GM23338 (cell line): ENCODE measurements at regions not wholly inside any gene's neighbourhood (a gene's known extent, or its start where the extent isn't known, plus 50 kb on each side); places are given as distances from the start of the nearest gene placed in this dataset.
"Not testable (repeated sequence)": the region's sequence is repeated elsewhere in the genome, so short reads cannot be mapped to it uniquely, and the experiment has no call there.

ENCODE experiments used
- ATAC-seq: fragments of 200-7000 bp; cut with Tn5 transposase; 3 replicates; pipeline ENCODE4 v1.9.1; 2020
- DNase-seq: peaks from one replicate; pipeline ENCODE4 v3.0.0-alpha.2; 2015; ENCODE audit warnings: low spot score
- H2AFZ ChIP-seq: fragments of 200-600 bp; sonication (generic); 2 replicates; pipeline ENCODE4 v1.8.0; 2016; ENCODE audit warnings: antibody characterized with exemption, mild to moderate bottlenecking, moderate library complexity
- H3F3A ChIP-seq: fragments of 200-600 bp; sonication (generic); replicated peaks from 2 replicates; pipeline ENCODE4 v1.8.0; 2017; ENCODE audit warnings: antibody characterized with exemption, mixed run types, low read depth
- H3K27ac ChIP-seq: fragments of 200-600 bp; sonication (generic); 2 replicates; pipeline ENCODE4 v1.6.1; 2016; ENCODE audit warnings: low read depth
- H3K27me3 ChIP-seq: fragments of 200-600 bp; sonication (generic); 2 replicates; pipeline ENCODE4 v1.8.0; 2016; ENCODE audit warnings: mild to moderate bottlenecking, mixed run types, moderate library complexity; ENCODE audit not compliant: insufficient read depth
- H3K36me3 ChIP-seq: fragments of 200-600 bp; sonication (generic); 2 replicates; pipeline ENCODE4 v1.8.0; 2016; ENCODE audit warnings: mild to moderate bottlenecking; ENCODE audit not compliant: insufficient read depth
- H3K4me1 ChIP-seq: fragments of 200-600 bp; sonication (generic); 2 replicates; pipeline ENCODE4 v1.8.0; 2016; ENCODE audit warnings: mild to moderate bottlenecking, moderate library complexity; ENCODE audit not compliant: insufficient read depth
- H3K4me2 ChIP-seq: fragments of 200-600 bp; sonication (generic); 2 replicates; pipeline ENCODE4 v1.7.1; 2017; ENCODE audit warnings: mixed run types
- H3K4me3 ChIP-seq: fragments of 200-600 bp; sonication (generic); 2 replicates; pipeline ENCODE4 v1.6.1; 2016; ENCODE audit warnings: mixed run types
- H3K79me2 ChIP-seq: fragments of 200-600 bp; sonication (generic); replicated peaks from 2 replicates; pipeline ENCODE4 v1.8.0; 2017; ENCODE audit warnings: mild to moderate bottlenecking; ENCODE audit not compliant: insufficient read depth
- H3K9me2 ChIP-seq: fragments of 200-600 bp; sonication (generic); 2 replicates; pipeline ENCODE4 v1.8.0; 2017; ENCODE audit not compliant: insufficient read depth
- H4K20me1 ChIP-seq: fragments of 200-600 bp; sonication (generic); replicated peaks from 2 replicates; pipeline ENCODE4 v1.8.0; 2017; ENCODE audit warnings: mild to moderate bottlenecking; ENCODE audit not compliant: insufficient read depth
- H3K27ac Mint-ChIP-seq: 2 replicates; pipeline ENCODE4 v1.8.0; 2020; ENCODE audit warnings: inconsistent platforms, mild to moderate bottlenecking, moderate library complexity, mixed read lengths
- H3K27me3 Mint-ChIP-seq: 3 replicates; pipeline ENCODE4 v1.8.0; 2022; ENCODE audit warnings: low read depth, mild to moderate bottlenecking, moderate library complexity, mixed read lengths, inconsistent platforms; ENCODE audit not compliant: insufficient read depth, poor library complexity
- H3K36me3 Mint-ChIP-seq: 3 replicates; pipeline ENCODE4 v1.8.0; 2021; ENCODE audit warnings: low read depth, mild to moderate bottlenecking, inconsistent platforms, moderate library complexity, mixed read lengths
- H3K4me1 Mint-ChIP-seq: 3 replicates; pipeline ENCODE4 v1.8.0; 2020; ENCODE audit warnings: mild to moderate bottlenecking, inconsistent platforms, mixed read lengths
- H3K4me3 Mint-ChIP-seq: 3 replicates; pipeline ENCODE4 v1.8.0; 2021; ENCODE audit warnings: moderate library complexity, mild to moderate bottlenecking, inconsistent platforms, mixed read lengths
- H3K9me3 Mint-ChIP-seq: 3 replicates; pipeline ENCODE4 v1.8.0; 2020; ENCODE audit warnings: moderate library complexity, mild to moderate bottlenecking, inconsistent platforms, mixed read lengths
- NANOG ChIP-seq: IDR thresholded peaks from 2 replicates; pipeline ENCODE4 v1.6.1; 2016; ENCODE audit warnings: antibody characterized with exemption, borderline replicate concordance
- POLR2AphosphoS5 ChIP-seq: IDR thresholded peaks from 2 replicates; pipeline ENCODE4 v1.6.1; 2016; ENCODE audit warnings: antibody characterized with exemption, low read depth
- ZNF114 ChIP-seq: fragments of 250-450 bp; sonication (Bioruptor Pico); IDR thresholded peaks from 2 replicates; pipeline ENCODE4 v1.5.0; 2020; ENCODE audit warnings: mild to moderate bottlenecking, moderate library complexity
- ZNF331 ChIP-seq: fragments of 250-450 bp; sonication (Bioruptor Pico); IDR thresholded peaks from 2 replicates; pipeline ENCODE4 v1.5.0; 2020; ENCODE audit warnings: low read depth, mild to moderate bottlenecking, moderate library complexity

DNA sequence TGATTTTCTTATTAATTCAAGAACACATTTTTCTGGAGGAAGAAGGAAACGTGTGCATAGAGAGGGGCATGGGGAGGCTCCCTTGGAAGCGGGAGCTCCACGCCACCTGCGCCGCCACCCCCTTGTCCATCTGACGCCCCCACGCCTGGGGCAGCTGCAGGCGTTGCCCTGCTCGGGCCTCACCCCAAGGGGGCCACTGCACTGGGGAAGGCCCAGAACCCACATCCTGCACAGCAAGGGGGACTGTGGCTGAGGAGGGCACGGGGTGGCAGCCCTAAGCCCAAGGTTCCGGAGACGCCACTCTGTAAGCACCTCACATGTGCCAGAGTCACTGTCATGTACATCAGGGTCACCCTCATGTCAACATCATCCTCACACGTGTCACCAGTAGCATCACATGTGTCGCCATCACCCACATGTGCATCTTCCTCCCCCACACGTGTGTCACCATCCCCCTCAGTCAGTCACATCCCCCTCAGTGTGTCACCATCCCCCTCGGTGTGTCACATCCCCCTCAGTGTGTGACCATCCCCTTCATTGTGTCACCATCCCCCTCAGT, 486.7 kb upstream of the SALL3 start:
- Histone ChIP-seq H3K4me3 (no peak overlapping the region), H4K20me1 (no peaks in the 10 kb centered on the region), H3K27ac (no peak overlapping the region), H3K36me3 (peaks cover 6% of the 10 kb centered on the region; the same call in 1 of the 2 replicates), H3F3A (no peaks in the 10 kb centered on the region), H3K79me2 (no peaks in the 10 kb centered on the region), H3K9me2 (no peaks in the 10 kb centered on the region), H3K4me2 (no peak overlapping the region), H3K4me1 (no peaks in the 10 kb centered on the region), H3K27me3 (no peaks in the 10 kb centered on the region), H2AFZ (no peak overlapping the region)
- DNase-seq, result no peak
- no peaks in the 10 kb centered on the region for H3K4me1 Mint-ChIP-seq
- no peak for ATAC-seq
- no peak overlapping the region for H3K4me3 Mint-ChIP-seq
- H3K27me3 Mint-ChIP-seq, result peaks cover 2% of the 10 kb centered on the region
- no peak for TF ChIP-seq POLR2AphosphoS5
- H3K9me3 Mint-ChIP-seq, result peaks cover 96% of the 10 kb centered on the region
- no peak overlapping the region for H3K27ac Mint-ChIP-seq
- H3K36me3 Mint-ChIP-seq, result peaks cover 41% of the 10 kb centered on the region

DNA sequence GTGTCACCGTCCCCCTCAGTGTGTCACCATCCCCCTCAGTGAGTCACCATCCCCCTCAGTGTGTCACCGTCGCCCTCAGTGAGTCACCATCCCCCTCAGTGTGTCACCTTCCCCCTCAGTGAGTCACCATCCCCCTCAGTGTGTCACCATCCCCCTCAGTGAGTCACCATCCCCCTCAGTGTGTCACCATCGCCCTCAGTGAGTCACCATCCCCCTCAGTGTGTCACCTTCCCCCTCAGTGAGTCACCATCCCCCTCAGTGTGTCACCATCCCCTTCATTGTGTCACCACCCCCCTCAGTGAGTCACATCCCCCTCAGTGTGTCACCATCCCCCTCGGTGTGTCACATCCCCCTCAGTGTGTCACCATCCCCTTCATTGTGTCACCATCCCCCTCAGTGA, 486.1 kb upstream of the SALL3 start:
- not testable (repeated sequence) for H3K4me1 Mint-ChIP-seq, H3K9me2 ChIP-seq, H4K20me1 ChIP-seq, H3K79me2 ChIP-seq, ATAC-seq, H2AFZ ChIP-seq, H3K27ac ChIP-seq, H3K4me3 ChIP-seq, H3F3A ChIP-seq, H3K27ac Mint-ChIP-seq, H3K36me3 ChIP-seq, H3K4me2 ChIP-seq, H3K4me3 Mint-ChIP-seq, H3K27me3 ChIP-seq, DNase-seq, H3K27me3 Mint-ChIP-seq, H3K4me1 ChIP-seq
- Mint-ChIP-seq H3K36me3 (peaks cover 41% of the 10 kb centered on the region), H3K9me3 (peaks cover 96% of the 10 kb centered on the region)

DNA sequence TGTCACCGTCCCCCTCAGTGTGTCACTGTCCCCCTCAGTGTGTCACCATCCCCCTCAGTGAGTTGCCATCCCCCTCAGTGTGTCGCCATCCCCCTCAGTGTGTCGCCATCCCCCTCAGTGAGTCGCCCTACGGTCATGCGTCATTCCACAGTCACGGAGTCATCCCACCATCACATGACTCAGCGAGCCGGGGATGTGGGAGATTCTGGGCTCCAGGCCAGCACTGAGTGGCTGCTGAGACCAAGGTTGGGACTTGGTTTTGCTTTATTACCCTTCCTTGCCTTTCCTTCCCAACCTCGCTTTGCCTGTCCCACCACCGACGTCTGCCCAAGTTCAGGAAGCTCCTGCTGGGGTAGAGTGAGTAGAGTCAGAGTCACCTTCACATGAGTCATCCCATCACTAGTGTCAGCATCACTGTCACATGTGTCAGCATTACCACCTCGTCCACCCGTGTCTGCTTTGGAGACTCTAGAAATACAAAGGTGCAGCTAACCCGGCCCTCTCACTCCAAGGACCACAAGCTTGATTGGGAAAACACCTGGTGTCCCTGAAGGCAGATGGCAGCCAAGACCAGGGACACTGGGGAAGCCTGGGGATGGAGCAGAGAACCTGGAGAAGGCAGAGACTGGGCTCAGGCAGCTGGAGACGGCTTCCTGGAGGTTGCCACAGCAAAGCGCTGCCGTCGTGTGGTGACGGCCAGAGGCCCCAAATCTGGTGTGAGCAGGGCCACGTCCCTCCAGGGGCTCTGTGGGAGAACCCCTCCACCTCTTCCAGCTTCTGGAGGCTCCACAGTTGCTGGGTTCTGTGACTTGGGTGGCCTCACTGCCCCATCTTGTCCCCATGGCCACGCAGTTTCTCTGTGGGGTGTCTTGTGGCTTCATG, 485.2 kb upstream of the SALL3 start:
- Histone ChIP-seq H2AFZ (no peak overlapping the region), H3K9me2 (no peaks in the 10 kb centered on the region), H3K36me3 (peaks cover 6% of the 10 kb centered on the region; the same call in 1 of the 2 replicates), H4K20me1 (no peaks in the 10 kb centered on the region), H3F3A (no peaks in the 10 kb centered on the region), H3K27ac (no peak overlapping the region), H3K79me2 (no peaks in the 10 kb centered on the region), H3K27me3 (no peaks in the 10 kb centered on the region), H3K4me1 (no peaks in the 10 kb centered on the region), H3K4me2 (no peak overlapping the region), H3K4me3 (no peak overlapping the region)
- Mint-ChIP-seq H3K4me1 (no peaks in the 10 kb centered on the region), H3K27me3 (peaks cover 6% of the 10 kb centered on the region), H3K27ac (no peak overlapping the region), H3K9me3 (peaks cover 94% of the 10 kb centered on the region), H3K4me3 (no peak overlapping the region), H3K36me3 (peaks cover 37% of the 10 kb centered on the region)
- DNase-seq (no peak), ATAC-seq (no peak)
- TF ChIP-seq NANOG, result no peak
- TF ChIP-seq ZNF331, result no peak

DNA sequence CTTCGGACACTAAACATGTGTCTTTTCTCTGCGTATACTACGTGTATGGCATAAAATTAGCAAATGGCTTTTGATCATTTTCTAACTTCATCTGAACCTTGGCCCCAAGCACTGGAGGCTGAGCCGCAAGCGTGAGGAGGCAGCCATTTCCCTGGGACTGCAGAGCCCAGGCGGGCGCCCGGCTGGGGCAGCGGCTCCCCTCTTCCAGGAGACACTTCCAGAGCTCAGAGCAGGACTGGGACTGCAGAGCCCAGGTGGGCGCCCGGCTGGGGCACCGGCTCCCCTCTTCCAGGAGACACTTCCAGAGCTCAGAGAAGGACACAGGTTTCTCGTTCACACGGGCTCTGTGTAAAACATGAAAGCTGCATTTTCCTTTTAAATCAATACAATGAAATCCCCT, 484.1 kb upstream of the SALL3 start:
- Mint-ChIP-seq H3K27me3 (peaks cover 9% of the 10 kb centered on the region), H3K4me1 (no peaks in the 10 kb centered on the region), H3K36me3 (peaks cover 38% of the 10 kb centered on the region), H3K9me3 (peaks cover 96% of the 10 kb centered on the region), H3K27ac (no peak overlapping the region), H3K4me3 (no peak overlapping the region)
- no peak overlapping the region for H3K4me3 ChIP-seq
- TF ChIP-seq ZNF114, result no peak
- no peak for TF ChIP-seq NANOG
- H3K27ac ChIP-seq, result no peak overlapping the region
- no peaks in the 10 kb centered on the region for H3K79me2 ChIP-seq
- H3F3A ChIP-seq, result no peaks in the 10 kb centered on the region
- no peaks in the 10 kb centered on the region for H4K20me1 ChIP-seq
- no peak overlapping the region for H2AFZ ChIP-seq
- no peaks in the 10 kb centered on the region for H3K9me2 ChIP-seq
- H3K27me3 ChIP-seq, result no peaks in the 10 kb centered on the region
- no peak overlapping the region for H3K4me2 ChIP-seq
- peaks cover 5% of the 10 kb centered on the region; the same call in 1 of the 2 replicates for H3K36me3 ChIP-seq
- no peak for ATAC-seq
- H3K4me1 ChIP-seq, result no peaks in the 10 kb centered on the region
- DNase-seq, result no peak
